WTC11 (cell line): ENCODE measurements at regions not wholly inside any gene's neighbourhood (a gene's known extent, or its start where the extent isn't known, plus 50 kb on each side); places are given as distances from the start of the nearest gene placed in this dataset.

ENCODE experiments used
- ATAC-seq: fragments of 200-7000 bp; cut with Tn5 transposase; 2 replicates; pipeline ENCODE4 v1.10.0; 2021; ENCODE audit warnings: mild to moderate bottlenecking, moderate library complexity
- CTCF ChIA-PET: fragments of 300-600 bp; sonication (Branson Sonifier 250); formaldehyde crosslinking; loops from one replicate; lab custom pipeline; 2021; ENCODE audit warnings: antibody characterized with exemption; lab: Charles Lee
- POLR2A ChIA-PET: fragments of 350-600 bp; sonication (Branson Sonifier 250); formaldehyde crosslinking; loops from one replicate; lab custom pipeline; 2021; ENCODE audit warnings: antibody characterized with exemption; lab: Charles Lee
- DNase-seq: peaks from one replicate; pipeline ENCODE4 v3.0.0; 2021; ENCODE audit warnings: low spot score
- H3K27ac Mint-ChIP-seq: 2 replicates; pipeline ENCODE4 v1.8.0; 2021; ENCODE audit warnings: mixed read lengths
- H3K27me3 Mint-ChIP-seq: 2 replicates; pipeline ENCODE4 v1.8.0; 2021; ENCODE audit warnings: low read depth, mild to moderate bottlenecking, moderate library complexity, mixed read lengths
- H3K36me3 Mint-ChIP-seq: 2 replicates; pipeline ENCODE4 v1.8.0; 2021; ENCODE audit warnings: mixed read lengths
- H3K4me1 Mint-ChIP-seq: 2 replicates; pipeline ENCODE4 v1.8.0; 2022; ENCODE audit warnings: mixed read lengths
- H3K4me3 Mint-ChIP-seq: 2 replicates; pipeline ENCODE4 v1.8.0; 2021; ENCODE audit warnings: mild to moderate bottlenecking, moderate library complexity, mixed read lengths
- H3K9me3 Mint-ChIP-seq: 2 replicates; pipeline ENCODE4 v1.8.0; 2021; ENCODE audit warnings: mixed read lengths
- FOXK1 ChIP-seq: sonication (generic); formaldehyde crosslinking; IDR thresholded peaks from 2 replicates; pipeline ENCODE4 v1.8.0; 2022; ENCODE audit warnings: mild to moderate bottlenecking, moderate library complexity, missing genetic modification reagents
- GRHL2 ChIP-seq: fragments of 250-450 bp; sonication (Bioruptor Pico); IDR thresholded peaks from 2 replicates; pipeline ENCODE4 v1.8.0; 2022; ENCODE audit warnings: mild to moderate bottlenecking, moderate library complexity; ENCODE audit not compliant: insufficient replicate concordance, severe bottlenecking
- GTF2I ChIP-seq: fragments of 250-450 bp; sonication (Bioruptor Pico); conservative IDR thresholded peaks from 2 replicates; pipeline ENCODE4 v1.4.0; 2021; ENCODE audit warnings: mild to moderate bottlenecking
- HMGA2 ChIP-seq: fragments of 250-450 bp; sonication (Bioruptor Pico); IDR thresholded peaks from 2 replicates; pipeline ENCODE4 v1.4.0; 2021; ENCODE audit warnings: mild to moderate bottlenecking, moderate library complexity
- JUN ChIP-seq: sonication (generic); formaldehyde crosslinking; IDR thresholded peaks from 2 replicates; pipeline ENCODE4 v1.8.0; 2023; ENCODE audit warnings: mild to moderate bottlenecking, missing genetic modification reagents
- KAT7 ChIP-seq: sonication (generic); formaldehyde crosslinking; IDR thresholded peaks from 2 replicates; pipeline ENCODE4 v1.8.1; 2023; ENCODE audit warnings: missing genetic modification reagents, mild to moderate bottlenecking, borderline replicate concordance
- SMAD4 ChIP-seq: sonication (generic); formaldehyde crosslinking; IDR thresholded peaks from 2 replicates; pipeline ENCODE4 v1.8.0; 2022; ENCODE audit warnings: mild to moderate bottlenecking, missing genetic modification reagents
- SOX15 ChIP-seq: fragments of 250-450 bp; sonication (Bioruptor Pico); IDR thresholded peaks from 2 replicates; pipeline ENCODE4 v1.9.0; 2021; ENCODE audit warnings: mild to moderate bottlenecking
- TCF7 ChIP-seq: sonication (generic); formaldehyde crosslinking; IDR thresholded peaks from 2 replicates; pipeline ENCODE4 v1.8.0; 2022; ENCODE audit warnings: mild to moderate bottlenecking, low read depth, missing genetic modification reagents, moderate library complexity
- ZNF121 ChIP-seq: sonication (generic); formaldehyde crosslinking; IDR thresholded peaks from 2 replicates; pipeline ENCODE4 v1.8.0; 2023; ENCODE audit warnings: missing genetic modification reagents
- ZNF232 ChIP-seq: sonication (generic); formaldehyde crosslinking; IDR thresholded peaks from 2 replicates; pipeline ENCODE4 v1.8.0; 2022; ENCODE audit warnings: mild to moderate bottlenecking, missing genetic modification reagents
- TF ChIP-seq, protein P1 (sequence below): fragments of 250-450 bp; sonication (Bioruptor Pico); conservative IDR thresholded peaks from 2 replicates; pipeline ENCODE4 v1.9.0; 2021; ENCODE audit warnings: mild to moderate bottlenecking
- TF ChIP-seq, protein P2 (sequence below): sonication (generic); formaldehyde crosslinking; IDR thresholded peaks from 2 replicates; pipeline ENCODE4 v1.8.0; 2023; ENCODE audit warnings: missing genetic modification reagents, mild to moderate bottlenecking, borderline replicate concordance
- TF ChIP-seq, protein P3 (sequence below): sonication (generic); formaldehyde crosslinking; IDR thresholded peaks from 2 replicates; pipeline ENCODE4 v1.8.1; 2022; ENCODE audit warnings: missing genetic modification reagents, borderline replicate concordance
- TF ChIP-seq, protein P4 (sequence below): sonication (generic); formaldehyde crosslinking; IDR thresholded peaks from 2 replicates; pipeline ENCODE4 v1.8.1; 2023; ENCODE audit warnings: mild to moderate bottlenecking, missing genetic modification reagents

DNA sequence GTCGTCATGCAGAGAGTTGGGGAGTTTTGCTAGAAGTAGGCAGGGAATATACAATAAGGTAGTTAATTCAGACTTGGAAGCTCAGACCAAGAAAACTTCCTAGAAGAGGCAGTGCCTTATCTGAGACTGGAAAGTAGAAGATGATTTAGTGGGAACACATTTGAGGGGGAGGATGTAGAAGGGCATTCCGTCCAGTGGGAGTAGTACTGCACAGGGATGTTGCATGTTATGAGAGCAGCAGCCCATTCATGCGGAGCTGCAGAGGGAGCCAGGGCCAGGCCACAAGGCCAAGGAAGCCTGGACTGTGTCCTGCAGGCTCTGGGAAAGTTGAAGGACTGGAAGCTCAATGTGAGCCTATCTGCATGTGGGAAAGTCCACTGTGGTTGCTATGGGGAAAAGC lies 344.5 kb upstream of the EEF2KMT start:
- no peak for ATAC-seq
- ChIA-PET POLR2A (no interaction called here), CTCF (interaction anchor here (2.4 kb wide), 1 partner anchor 48 kb away, joined by 6 read pairs; no protein-coding TSS in a partner anchor)
- no peak for DNase-seq
- no peak for TF ChIP-seq ZNF232 (CRISPR knock-in tag)
- TF ChIP-seq, protein P1, sequence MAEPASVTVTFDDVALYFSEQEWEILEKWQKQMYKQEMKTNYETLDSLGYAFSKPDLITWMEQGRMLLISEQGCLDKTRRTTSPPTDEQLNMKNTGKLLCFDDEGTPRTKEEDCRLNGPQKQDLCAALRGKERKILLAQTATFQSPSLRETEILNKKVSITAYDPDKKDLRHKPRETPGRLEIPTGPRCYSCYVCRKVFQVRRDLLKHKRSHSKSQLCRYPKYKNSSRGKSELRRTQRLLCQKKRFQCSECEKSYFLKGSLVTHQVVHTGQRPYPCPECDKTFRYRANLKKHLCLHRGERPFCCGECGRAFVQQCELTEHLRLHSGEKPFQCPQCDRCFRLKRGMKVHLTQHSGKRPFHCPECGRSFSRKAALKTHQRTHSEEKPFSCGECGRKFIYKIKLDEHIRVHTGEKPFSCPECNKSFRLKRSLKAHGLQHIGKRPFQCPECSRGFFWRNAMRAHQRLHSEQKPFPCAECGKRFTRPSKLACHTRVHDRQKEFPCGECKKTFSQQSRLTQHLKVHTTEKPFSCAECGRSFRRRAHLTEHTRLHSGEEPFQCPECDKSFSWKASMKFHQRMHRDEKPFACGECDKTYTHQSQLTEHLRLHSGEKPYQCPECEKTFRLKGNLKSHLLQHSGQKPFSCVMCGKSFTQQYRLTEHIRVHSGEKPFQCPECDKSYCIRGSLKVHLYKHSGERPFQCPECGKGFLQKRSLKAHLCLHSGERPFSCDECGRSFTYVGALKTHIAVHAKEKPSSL (CRISPR knock-in tag) = no peak
- TF ChIP-seq SMAD4 = no peak
- no peak for TF ChIP-seq HMGA2 (CRISPR knock-in tag)
- TF ChIP-seq, protein P2, sequence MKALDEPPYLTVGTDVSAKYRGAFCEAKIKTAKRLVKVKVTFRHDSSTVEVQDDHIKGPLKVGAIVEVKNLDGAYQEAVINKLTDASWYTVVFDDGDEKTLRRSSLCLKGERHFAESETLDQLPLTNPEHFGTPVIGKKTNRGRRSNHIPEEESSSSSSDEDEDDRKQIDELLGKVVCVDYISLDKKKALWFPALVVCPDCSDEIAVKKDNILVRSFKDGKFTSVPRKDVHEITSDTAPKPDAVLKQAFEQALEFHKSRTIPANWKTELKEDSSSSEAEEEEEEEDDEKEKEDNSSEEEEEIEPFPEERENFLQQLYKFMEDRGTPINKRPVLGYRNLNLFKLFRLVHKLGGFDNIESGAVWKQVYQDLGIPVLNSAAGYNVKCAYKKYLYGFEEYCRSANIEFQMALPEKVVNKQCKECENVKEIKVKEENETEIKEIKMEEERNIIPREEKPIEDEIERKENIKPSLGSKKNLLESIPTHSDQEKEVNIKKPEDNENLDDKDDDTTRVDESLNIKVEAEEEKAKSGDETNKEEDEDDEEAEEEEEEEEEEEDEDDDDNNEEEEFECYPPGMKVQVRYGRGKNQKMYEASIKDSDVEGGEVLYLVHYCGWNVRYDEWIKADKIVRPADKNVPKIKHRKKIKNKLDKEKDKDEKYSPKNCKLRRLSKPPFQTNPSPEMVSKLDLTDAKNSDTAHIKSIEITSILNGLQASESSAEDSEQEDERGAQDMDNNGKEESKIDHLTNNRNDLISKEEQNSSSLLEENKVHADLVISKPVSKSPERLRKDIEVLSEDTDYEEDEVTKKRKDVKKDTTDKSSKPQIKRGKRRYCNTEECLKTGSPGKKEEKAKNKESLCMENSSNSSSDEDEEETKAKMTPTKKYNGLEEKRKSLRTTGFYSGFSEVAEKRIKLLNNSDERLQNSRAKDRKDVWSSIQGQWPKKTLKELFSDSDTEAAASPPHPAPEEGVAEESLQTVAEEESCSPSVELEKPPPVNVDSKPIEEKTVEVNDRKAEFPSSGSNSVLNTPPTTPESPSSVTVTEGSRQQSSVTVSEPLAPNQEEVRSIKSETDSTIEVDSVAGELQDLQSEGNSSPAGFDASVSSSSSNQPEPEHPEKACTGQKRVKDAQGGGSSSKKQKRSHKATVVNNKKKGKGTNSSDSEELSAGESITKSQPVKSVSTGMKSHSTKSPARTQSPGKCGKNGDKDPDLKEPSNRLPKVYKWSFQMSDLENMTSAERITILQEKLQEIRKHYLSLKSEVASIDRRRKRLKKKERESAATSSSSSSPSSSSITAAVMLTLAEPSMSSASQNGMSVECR (CRISPR knock-in tag) = no peak
- TF ChIP-seq, protein P3, sequence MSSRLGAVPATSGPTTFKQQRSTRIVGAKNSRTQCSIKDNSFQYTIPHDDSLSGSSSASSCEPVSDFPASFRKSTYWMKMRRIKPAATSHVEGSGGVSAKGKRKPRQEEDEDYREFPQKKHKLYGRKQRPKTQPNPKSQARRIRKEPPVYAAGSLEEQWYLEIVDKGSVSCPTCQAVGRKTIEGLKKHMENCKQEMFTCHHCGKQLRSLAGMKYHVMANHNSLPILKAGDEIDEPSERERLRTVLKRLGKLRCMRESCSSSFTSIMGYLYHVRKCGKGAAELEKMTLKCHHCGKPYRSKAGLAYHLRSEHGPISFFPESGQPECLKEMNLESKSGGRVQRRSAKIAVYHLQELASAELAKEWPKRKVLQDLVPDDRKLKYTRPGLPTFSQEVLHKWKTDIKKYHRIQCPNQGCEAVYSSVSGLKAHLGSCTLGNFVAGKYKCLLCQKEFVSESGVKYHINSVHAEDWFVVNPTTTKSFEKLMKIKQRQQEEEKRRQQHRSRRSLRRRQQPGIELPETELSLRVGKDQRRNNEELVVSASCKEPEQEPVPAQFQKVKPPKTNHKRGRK (CRISPR knock-in tag) = no peak
- no peak for TF ChIP-seq JUN
- no peak for TF ChIP-seq TCF7 (CRISPR knock-in tag)
- TF ChIP-seq, protein P4, sequence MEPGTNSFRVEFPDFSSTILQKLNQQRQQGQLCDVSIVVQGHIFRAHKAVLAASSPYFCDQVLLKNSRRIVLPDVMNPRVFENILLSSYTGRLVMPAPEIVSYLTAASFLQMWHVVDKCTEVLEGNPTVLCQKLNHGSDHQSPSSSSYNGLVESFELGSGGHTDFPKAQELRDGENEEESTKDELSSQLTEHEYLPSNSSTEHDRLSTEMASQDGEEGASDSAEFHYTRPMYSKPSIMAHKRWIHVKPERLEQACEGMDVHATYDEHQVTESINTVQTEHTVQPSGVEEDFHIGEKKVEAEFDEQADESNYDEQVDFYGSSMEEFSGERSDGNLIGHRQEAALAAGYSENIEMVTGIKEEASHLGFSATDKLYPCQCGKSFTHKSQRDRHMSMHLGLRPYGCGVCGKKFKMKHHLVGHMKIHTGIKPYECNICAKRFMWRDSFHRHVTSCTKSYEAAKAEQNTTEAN (CRISPR knock-in tag) = no peak
- no peak for TF ChIP-seq GRHL2 (CRISPR knock-in tag)
- TF ChIP-seq GTF2I (CRISPR knock-in tag) = no peak
- no peak for TF ChIP-seq FOXK1 (CRISPR knock-in tag)
- TF ChIP-seq, all 79 proteins: peak for 0
- Mint-ChIP-seq H3K4me1 (peaks cover 16% of the 10 kb centered on the region), H3K27me3 (peaks cover 13% of the 10 kb centered on the region), H3K9me3 (peaks cover 49% of the 10 kb centered on the region), H3K36me3 (peaks cover 7% of the 10 kb centered on the region), H3K27ac (no peak overlapping the region), H3K4me3 (no peak overlapping the region)

DNA sequence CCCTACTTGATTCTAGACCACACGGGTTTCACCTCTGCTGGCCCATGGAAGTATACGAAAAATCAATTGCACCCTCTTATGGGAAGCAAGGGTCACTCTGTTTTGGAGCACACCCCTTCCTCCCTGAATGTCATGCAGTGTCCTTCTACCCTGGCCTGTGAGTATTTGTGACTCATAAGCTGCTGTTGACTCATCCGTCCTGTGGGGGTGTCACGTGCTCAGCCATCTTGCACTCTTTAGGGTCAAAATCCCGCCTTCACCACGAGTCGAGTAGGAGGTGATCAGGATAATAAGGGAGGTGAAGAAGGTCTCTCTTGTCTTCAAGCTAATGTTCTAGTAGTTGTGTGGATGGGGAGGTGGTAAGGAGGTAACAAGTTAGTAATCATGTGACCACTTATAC lies 341.0 kb upstream of the EEF2KMT start:
- H3K27ac Mint-ChIP-seq = no peak overlapping the region
- POLR2A ChIA-PET = no interaction called here
- peaks cover 48% of the 10 kb centered on the region for H3K9me3 Mint-ChIP-seq
- ATAC-seq (no peak), DNase-seq (no peak)
- H3K36me3 Mint-ChIP-seq = peaks cover 7% of the 10 kb centered on the region
- H3K4me1 Mint-ChIP-seq = peaks cover 6% of the 10 kb centered on the region
- TF ChIP-seq SOX15 (CRISPR knock-in tag) (no peak), ZNF121 (CRISPR knock-in tag) (0 out of 2 replicates have a peak, but pooled peaks have one; percentile 24), KAT7 (CRISPR knock-in tag) (no peak)
- peaks cover 4% of the 10 kb centered on the region for H3K27me3 Mint-ChIP-seq
- CTCF ChIA-PET = no interaction called here
- no peak overlapping the region for H3K4me3 Mint-ChIP-seq
